ENCODE measurements at regions not wholly inside any gene's neighbourhood (a gene's known extent, or its start where the extent isn't known, plus 50 kb on each side); places are given as distances from the start of the nearest gene placed in this dataset.

DNA sequence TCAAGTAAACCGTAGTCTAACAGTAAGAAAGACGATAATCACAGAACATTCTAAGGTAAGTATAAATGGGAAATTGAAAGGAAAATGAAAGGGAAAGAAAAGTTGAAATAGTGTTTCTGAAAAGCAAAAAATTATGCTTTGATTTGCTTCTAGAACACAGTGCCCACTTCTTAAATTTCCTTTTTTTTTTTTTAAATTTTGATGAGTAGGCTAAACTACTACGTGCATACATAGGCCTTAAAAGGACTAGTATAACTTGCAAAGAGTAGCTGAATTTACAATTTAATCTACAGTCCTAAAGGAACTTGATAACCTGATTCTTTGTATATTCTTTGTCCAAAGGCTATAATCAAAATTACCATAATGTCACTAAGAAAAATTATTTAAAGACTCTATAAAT lies 325.3 kb downstream of the PAX3 start:
- TF ChIP-seq, protein P1, sequence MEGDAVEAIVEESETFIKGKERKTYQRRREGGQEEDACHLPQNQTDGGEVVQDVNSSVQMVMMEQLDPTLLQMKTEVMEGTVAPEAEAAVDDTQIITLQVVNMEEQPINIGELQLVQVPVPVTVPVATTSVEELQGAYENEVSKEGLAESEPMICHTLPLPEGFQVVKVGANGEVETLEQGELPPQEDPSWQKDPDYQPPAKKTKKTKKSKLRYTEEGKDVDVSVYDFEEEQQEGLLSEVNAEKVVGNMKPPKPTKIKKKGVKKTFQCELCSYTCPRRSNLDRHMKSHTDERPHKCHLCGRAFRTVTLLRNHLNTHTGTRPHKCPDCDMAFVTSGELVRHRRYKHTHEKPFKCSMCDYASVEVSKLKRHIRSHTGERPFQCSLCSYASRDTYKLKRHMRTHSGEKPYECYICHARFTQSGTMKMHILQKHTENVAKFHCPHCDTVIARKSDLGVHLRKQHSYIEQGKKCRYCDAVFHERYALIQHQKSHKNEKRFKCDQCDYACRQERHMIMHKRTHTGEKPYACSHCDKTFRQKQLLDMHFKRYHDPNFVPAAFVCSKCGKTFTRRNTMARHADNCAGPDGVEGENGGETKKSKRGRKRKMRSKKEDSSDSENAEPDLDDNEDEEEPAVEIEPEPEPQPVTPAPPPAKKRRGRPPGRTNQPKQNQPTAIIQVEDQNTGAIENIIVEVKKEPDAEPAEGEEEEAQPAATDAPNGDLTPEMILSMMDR (conservative IDR thresholded peaks at IDR 0.05 in 1 of 2, IDR thresholded peaks at IDR 0.05 in 1 of 2; ENCODE audit: extremely low read depth in 1 of 2, insufficient read depth in 1 of 2, low read depth in 1 of 2, low read length in 2 of 2), result no peak
- TF ChIP-seq EZH2 (IDR thresholded peaks at IDR 0.05; ENCODE audit: borderline replicate concordance, low read length), result no peak

All from mammary epithelial cell (primary cell).